SK-N-SH (cell line): ENCODE measurements at regions not wholly inside any gene's neighbourhood (a gene's known extent, or its start where the extent isn't known, plus 50 kb on each side); places are given as distances from the start of the nearest gene placed in this dataset.

ENCODE experiments used
- EP300 ChIP-seq, 2 experiments: IDR thresholded peaks; 2 replicates each; pipeline versions ENCODE4 v1.4.0 to v1.6.1; 2012; ENCODE audit warnings: borderline replicate concordance in 1 of 2, low read depth in 1 of 2, low read length in 1 of 2
- EZH2phosphoT487 ChIP-seq: fragments of 200-600 bp; sonication (generic); IDR thresholded peaks from 2 replicates; pipeline ENCODE4 v1.6.1; 2017; ENCODE audit warnings: low read depth, mixed run types, mild to moderate bottlenecking, antibody characterized with exemption, moderate library complexity, borderline replicate concordance
- FOXM1 ChIP-seq: IDR thresholded peaks from 2 replicates; pipeline ENCODE4 v1.4.0; 2012; ENCODE audit warnings: low read depth, mild to moderate bottlenecking
- YY1 ChIP-seq: IDR thresholded peaks from 2 replicates; pipeline ENCODE4 v1.4.0; 2012; ENCODE audit warnings: low read depth, mild to moderate bottlenecking
- TF ChIP-seq, protein P1 (sequence below): fragments of 200-600 bp; sonication (generic); IDR thresholded peaks from 2 replicates; pipeline ENCODE4 v1.6.1; 2017; ENCODE audit warnings: antibody characterized with exemption, mild to moderate bottlenecking, moderate library complexity
- TF ChIP-seq, protein P2 (sequence below): IDR thresholded peaks from 2 replicates; pipeline ENCODE4 v1.6.1; 2012; ENCODE audit warnings: mild to moderate bottlenecking, low read depth, low read length, moderate library complexity
- TF ChIP-seq, protein P3 (sequence below): IDR thresholded peaks from 2 replicates; pipeline ENCODE4; 2012

DNA sequence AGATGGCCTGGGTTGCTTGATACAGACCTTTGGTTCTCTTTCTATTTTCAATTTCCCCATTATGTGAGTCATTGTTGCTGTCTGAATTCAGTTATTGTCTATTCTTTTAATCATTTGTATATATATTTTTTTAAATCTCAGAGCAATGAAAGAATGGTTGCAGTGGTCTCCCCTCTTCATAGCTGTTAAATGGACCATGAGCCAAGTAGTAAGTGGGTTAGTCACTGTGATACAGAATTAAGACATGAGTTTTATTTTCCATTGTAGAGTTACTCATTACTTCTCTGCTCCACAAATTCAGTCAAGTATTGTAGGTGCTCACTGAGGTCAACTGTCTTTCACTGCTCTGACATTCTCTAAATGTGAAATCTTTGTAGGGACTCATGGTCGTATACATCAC, 174.6 kb upstream of the GRAMD2B start:
- TF ChIP-seq EP300 (IDR thresholded peaks at IDR 0.05; ENCODE audit: borderline replicate concordance in 1 of 2, low read depth in 1 of 2, low read length in 1 of 2) (no peak), EZH2phosphoT487 (no peak), FOXM1 (no peak), YY1 (no peak)
- TF ChIP-seq, protein P1, sequence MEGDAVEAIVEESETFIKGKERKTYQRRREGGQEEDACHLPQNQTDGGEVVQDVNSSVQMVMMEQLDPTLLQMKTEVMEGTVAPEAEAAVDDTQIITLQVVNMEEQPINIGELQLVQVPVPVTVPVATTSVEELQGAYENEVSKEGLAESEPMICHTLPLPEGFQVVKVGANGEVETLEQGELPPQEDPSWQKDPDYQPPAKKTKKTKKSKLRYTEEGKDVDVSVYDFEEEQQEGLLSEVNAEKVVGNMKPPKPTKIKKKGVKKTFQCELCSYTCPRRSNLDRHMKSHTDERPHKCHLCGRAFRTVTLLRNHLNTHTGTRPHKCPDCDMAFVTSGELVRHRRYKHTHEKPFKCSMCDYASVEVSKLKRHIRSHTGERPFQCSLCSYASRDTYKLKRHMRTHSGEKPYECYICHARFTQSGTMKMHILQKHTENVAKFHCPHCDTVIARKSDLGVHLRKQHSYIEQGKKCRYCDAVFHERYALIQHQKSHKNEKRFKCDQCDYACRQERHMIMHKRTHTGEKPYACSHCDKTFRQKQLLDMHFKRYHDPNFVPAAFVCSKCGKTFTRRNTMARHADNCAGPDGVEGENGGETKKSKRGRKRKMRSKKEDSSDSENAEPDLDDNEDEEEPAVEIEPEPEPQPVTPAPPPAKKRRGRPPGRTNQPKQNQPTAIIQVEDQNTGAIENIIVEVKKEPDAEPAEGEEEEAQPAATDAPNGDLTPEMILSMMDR, result no peak
- TF ChIP-seq, protein P2, sequence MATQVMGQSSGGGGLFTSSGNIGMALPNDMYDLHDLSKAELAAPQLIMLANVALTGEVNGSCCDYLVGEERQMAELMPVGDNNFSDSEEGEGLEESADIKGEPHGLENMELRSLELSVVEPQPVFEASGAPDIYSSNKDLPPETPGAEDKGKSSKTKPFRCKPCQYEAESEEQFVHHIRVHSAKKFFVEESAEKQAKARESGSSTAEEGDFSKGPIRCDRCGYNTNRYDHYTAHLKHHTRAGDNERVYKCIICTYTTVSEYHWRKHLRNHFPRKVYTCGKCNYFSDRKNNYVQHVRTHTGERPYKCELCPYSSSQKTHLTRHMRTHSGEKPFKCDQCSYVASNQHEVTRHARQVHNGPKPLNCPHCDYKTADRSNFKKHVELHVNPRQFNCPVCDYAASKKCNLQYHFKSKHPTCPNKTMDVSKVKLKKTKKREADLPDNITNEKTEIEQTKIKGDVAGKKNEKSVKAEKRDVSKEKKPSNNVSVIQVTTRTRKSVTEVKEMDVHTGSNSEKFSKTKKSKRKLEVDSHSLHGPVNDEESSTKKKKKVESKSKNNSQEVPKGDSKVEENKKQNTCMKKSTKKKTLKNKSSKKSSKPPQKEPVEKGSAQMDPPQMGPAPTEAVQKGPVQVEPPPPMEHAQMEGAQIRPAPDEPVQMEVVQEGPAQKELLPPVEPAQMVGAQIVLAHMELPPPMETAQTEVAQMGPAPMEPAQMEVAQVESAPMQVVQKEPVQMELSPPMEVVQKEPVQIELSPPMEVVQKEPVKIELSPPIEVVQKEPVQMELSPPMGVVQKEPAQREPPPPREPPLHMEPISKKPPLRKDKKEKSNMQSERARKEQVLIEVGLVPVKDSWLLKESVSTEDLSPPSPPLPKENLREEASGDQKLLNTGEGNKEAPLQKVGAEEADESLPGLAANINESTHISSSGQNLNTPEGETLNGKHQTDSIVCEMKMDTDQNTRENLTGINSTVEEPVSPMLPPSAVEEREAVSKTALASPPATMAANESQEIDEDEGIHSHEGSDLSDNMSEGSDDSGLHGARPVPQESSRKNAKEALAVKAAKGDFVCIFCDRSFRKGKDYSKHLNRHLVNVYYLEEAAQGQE, result no peak
- TF ChIP-seq, protein P3, sequence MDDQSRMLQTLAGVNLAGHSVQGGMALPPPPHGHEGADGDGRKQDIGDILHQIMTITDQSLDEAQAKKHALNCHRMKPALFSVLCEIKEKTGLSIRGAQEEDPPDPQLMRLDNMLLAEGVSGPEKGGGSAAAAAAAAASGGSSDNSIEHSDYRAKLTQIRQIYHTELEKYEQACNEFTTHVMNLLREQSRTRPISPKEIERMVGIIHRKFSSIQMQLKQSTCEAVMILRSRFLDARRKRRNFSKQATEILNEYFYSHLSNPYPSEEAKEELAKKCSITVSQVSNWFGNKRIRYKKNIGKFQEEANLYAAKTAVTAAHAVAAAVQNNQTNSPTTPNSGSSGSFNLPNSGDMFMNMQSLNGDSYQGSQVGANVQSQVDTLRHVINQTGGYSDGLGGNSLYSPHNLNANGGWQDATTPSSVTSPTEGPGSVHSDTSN, result no peak
